ENCODE measurements at regions not wholly inside any gene's neighbourhood (a gene's known extent, or its start where the extent isn't known, plus 50 kb on each side); places are given as distances from the start of the nearest gene placed in this dataset.

DNA sequence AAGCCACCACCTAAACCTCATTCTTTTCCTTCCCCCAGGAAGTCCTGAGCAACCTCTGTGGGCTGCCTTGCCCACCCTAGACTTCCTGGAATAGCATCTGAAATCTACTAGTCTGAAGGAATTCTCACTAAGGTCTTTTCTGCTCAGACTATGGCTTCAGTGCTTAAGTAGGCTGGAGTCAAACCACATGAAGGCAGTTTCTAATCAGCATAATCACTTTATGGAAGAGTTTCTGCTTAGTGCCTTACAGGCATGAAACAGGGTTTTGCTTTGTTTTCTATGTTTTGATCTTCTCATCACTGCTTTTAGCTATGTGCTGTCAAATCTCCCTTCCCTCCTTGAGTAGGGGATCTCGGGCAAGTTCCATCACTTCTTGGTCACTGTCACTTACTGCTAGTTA lies 117.7 kb downstream of the WT1 start:
- DNase-seq (ENCODE audit: low read depth in 3 of 3): no peak

DNA sequence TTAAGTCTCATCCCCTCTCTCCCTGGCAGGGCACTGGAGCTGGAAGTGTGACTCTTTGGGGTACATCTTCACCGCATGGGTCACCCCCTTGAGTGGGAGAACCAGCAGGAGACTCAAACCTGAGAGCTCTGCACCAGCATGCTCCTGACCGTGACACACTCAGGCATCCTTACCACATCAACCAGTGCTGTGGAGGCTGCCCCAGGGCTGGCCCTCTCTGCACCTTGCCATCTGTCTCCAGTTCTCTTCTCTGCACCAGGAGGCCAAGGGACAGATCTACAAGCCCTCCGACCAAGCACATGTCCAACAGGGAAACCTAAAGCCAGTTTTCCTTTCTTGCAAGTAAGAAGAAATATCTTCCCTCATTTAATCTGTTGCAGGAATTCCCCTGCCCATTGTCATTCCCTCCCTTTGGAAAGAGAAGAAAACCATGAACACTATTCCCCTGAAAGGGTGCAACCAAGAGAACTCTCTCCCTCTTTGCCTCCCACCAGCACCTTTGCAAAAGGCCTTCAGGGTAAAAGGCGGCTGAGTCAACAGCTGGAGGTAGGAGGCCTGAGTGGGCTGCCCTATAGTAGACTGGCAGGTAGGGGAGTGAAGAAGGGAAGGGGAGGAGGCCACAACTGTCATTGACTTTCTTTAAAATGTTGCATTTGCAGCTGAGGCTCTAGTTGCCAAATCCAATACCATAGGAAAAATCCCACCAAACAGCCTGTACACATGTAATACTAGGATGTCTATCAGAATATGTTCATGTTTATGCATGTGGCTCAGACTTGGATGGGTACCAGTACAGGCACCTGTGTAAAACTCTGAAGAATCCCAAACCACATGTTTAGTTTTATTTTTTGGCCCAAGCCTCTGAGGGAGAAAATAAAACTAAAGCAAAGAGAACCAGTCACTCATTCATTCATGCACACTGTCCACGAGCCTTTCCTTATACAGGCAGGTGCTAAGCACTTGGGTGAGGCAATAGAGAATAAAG lies 117.0 kb downstream of the WT1 start:
- DNase-seq (ENCODE audit: low read depth in 3 of 3): no peak

DNA sequence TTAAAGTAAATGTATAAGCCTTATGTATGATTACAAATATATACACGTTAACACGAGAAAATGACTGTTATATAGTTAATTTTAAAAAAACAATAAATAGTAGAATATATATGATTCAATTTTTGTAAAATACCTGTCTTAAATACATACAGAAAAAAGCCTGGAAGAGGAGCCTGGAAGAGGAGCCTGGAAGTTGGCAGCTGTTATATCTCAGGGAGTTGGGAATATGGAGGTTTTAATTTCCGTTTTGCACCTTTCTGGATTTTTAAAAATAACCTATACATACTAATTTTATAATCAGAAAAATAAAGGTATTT lies 111.6 kb downstream of the WT1 start:
- DNase-seq (ENCODE audit: low read depth in 3 of 3): no peak

- no peak for DNase-seq (ENCODE audit: low read depth in 3 of 3)
Measured at GRCh38 chr11:32325187-32325586, 110.2 kb downstream of the WT1 start.

DNA sequence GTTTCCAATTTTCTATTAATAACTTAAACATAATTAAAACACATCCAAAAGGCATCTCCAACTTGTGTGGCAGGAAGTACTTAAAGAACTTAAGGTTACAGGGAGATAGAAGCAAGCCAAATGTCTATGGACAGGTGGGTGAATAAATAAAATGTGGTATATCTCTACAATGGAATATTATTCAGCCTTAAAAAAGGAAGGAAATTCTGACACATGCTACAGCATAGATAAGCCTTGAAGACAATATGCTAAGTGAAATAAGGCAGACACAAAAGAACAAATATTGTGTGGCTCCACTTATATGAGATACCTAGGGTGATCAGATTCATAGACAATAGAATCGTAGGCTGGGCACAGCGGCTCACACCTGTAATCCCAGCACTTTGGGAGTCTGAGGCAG lies 109.6 kb downstream of the WT1 start:
- no peak for DNase-seq (ENCODE audit: low read depth in 3 of 3)

- no peak for DNase-seq (ENCODE audit: low read depth in 3 of 3)
Measured at GRCh38 chr11:32326522-32326921, 108.8 kb downstream of the WT1 start.

DNA sequence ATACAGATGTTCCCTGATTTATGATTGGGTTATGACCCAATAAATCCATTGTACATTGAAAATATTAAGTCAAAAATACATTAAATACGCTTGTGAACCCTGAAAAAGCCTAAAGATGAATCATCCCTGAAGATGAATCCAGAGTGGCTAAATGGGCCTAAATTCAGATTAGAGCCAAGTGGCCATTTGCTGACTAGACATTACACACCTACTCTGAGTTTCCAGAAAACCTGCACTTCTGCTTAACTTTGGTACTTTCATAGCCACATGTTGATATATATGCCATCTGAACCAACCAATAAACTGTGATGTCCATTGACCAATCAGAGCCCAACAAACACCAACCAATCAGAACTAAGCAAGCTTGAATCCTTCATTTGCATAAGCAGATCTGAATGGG lies 106.9 kb downstream of the WT1 start:
- DNase-seq (ENCODE audit: low read depth in 3 of 3): no peak

DNA sequence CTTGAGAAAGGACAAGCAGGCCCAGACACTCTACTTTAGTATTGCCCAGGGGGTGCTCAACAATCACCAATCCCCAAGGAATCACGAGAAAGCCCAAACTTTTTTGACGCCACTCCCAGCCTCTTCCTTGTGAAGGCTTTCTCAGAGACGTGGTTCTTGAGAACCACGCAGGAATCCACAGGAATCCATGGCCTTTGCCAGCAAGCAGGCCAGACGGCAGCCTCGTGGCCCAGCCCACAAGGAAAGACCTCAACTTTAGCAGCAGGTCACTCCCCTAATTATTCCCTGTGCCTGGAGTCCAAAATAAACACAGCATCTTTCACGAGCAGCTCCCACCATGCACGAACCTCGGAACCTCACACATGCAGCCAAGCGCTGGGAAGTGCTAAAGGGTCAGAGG lies 104.2 kb downstream of the WT1 start:
- DNase-seq (ENCODE audit: low read depth in 3 of 3): no peak

- no peak for DNase-seq (ENCODE audit: low read depth in 3 of 3)
Measured at GRCh38 chr11:32331792-32332191, 103.5 kb downstream of the WT1 start.

GRCh38 chr11:32332990-32333319 lies 102.4 kb downstream of the WT1 start:
- DNase-seq (ENCODE audit: low read depth in 3 of 3): no peak

DNA sequence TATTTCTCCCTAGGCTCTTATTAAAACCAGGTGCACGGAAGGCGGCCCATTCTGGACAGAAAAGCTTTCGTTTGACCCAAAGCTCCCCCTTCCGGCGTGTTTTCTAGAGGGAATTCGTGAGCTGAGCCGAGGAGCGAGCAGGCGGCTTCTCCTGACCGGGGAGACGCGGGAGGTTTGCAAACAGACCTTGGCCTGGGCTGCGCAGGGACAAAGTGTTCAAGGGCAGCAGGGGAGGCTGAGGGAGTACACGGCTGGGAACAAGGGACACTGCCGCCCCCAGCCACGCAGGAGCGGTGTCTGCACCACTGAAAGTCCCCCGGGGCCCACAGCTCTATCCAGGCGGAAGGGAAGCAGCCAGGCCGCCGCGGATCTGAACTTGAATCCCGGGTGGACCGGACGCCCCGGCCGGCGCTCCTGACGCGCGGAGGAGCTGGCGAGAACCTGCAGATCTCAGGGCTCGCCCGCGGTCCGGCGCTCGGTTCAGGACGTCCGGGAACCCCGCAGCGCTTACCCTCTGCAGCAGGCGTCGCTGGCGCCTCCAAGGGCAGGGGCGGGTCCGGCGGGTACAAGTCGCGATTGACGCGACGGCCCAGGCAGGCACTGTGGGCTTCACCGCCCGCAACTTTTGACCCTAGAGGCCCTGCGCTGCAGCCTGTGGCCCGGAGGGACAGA lies 101.9 kb downstream of the WT1 start:
- DNase-seq (ENCODE audit: low read depth in 3 of 3): peak in 1 of 3 donors; percentile 14

DNA sequence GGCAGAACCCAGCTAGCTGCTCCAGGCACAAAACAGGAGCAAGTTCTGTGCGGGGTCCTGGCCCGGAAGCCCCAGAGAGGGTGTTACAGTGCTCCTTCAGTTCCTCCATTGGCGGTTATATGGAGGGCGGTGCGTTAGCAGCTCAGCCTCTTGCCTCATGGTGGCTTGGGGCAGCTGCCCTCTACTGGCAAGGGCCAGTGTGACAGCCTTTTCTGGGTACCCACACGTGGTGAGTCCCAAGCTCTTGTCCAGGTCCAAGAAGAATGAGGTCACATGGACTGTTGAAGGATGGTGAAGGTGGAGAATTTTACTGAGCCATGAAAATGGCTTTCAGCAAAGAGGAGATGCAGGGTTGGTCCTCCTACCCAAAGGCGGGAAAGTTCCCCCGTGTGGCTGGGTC lies 100.5 kb downstream of the WT1 start:
- DNase-seq (ENCODE audit: low read depth in 3 of 3): peak in 2 of 3 donors; percentile 20 to 27

Measured in stimulated activated CD4-positive, alpha-beta T cell treated with anti-CD3 and anti-CD28 coated beads, TNF-alpha, amount 100 ng/mL, for 48 hours (primary cell).